ENCODE measurements at regions not wholly inside any gene's neighbourhood (a gene's known extent, or its start where the extent isn't known, plus 50 kb on each side); places are given as distances from the start of the nearest gene placed in this dataset.

- TF ChIP-seq EGR1 (IDR thresholded peaks at IDR 0.05; ENCODE audit: low read depth in 2 of 2) (no peak), GABPA (IDR thresholded peaks at IDR 0.05 in 1 of 2, conservative IDR thresholded peaks at IDR 0.05 in 1 of 2) (no peak), TAF1 (conservative IDR thresholded peaks at IDR 0.05) (no peak), CTCF (IDR thresholded peaks at IDR 0.05; ENCODE audit: low read depth, low read length, missing input control) (no peak), REST (IDR thresholded peaks at IDR 0.05) (no peak), MAX (IDR thresholded peaks at IDR 0.05) (no peak), RAD21 (IDR thresholded peaks at IDR 0.05) (no peak)
Observed at GRCh38 chr11:103805688-103806009, 230.8 kb upstream of the DDI1 start.

Data from liver (tissue), 3 donors.